ENCODE measurements at regions not wholly inside any gene's neighbourhood (a gene's known extent, or its start where the extent isn't known, plus 50 kb on each side); places are given as distances from the start of the nearest gene placed in this dataset.

DNA sequence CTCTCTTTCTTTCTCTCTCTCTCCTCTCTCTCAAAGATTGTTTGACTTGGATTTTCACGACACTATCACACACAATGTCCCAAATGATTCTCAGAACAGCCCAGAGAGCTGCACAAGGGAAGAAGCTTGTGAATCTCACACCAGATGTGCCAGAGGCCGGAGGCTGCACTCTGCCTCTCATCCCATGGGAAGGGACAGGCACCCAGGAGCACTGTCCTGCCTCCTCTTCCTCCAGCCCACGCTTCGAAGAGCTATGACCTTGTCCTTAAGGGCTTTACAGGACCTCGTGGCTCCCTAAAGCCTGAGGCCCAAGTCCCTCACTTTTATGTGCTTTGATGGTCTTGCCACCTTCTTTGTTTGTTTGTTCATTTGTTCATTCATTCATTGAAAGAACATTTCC lies 267.6 kb downstream of the FAM43A start:
- Mint-ChIP-seq H3K4me1 (no peaks in the 10 kb centered on the region), H3K36me3 (no peaks in the 10 kb centered on the region), H3K9me3 (peaks cover 11% of the 10 kb centered on the region)

DNA sequence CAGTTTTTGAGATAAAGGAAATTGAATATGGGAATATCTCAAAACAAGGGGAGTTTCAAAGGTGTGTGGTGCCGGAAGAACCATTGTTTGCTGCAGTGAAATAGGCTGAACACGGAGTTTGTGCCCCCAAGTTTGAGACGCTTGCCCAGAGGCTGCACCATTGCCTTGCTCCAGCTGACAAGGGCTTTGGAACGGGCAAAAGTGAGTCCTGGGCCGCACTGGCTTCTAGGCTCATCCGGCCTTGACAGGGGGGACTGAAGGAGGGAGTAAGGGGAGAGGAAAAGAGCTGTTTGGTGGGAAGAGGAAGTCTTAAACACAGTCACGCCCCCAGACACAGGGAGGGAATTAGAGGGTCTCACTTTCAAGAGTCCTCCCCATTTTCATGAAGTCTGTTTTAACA lies 269.9 kb downstream of the FAM43A start:
- H3K9me3 ChIP-seq (ENCODE audit: low read depth): no peaks in the 10 kb centered on the region
- no peaks in the 10 kb centered on the region for H3K36me3 Mint-ChIP-seq
- no peak overlapping the region for H3K4me3 Mint-ChIP-seq
- no peaks in the 10 kb centered on the region for H3K36me3 ChIP-seq
- peaks cover 3% of the 10 kb centered on the region for H3K4me1 Mint-ChIP-seq
- H3K27ac ChIP-seq: no peak overlapping the region
- H3K4me2 ChIP-seq: no peak overlapping the region
- peaks cover 4% of the 10 kb centered on the region for H3K27me3 Mint-ChIP-seq (ENCODE audit: insufficient read depth, low read depth)
- no peak for TF ChIP-seq EZH2phosphoT487 (IDR thresholded peaks at IDR 0.05)
- TF ChIP-seq EZH2 (IDR thresholded peaks at IDR 0.05): no peak
- TF ChIP-seq, protein P1, sequence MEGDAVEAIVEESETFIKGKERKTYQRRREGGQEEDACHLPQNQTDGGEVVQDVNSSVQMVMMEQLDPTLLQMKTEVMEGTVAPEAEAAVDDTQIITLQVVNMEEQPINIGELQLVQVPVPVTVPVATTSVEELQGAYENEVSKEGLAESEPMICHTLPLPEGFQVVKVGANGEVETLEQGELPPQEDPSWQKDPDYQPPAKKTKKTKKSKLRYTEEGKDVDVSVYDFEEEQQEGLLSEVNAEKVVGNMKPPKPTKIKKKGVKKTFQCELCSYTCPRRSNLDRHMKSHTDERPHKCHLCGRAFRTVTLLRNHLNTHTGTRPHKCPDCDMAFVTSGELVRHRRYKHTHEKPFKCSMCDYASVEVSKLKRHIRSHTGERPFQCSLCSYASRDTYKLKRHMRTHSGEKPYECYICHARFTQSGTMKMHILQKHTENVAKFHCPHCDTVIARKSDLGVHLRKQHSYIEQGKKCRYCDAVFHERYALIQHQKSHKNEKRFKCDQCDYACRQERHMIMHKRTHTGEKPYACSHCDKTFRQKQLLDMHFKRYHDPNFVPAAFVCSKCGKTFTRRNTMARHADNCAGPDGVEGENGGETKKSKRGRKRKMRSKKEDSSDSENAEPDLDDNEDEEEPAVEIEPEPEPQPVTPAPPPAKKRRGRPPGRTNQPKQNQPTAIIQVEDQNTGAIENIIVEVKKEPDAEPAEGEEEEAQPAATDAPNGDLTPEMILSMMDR (IDR thresholded peaks at IDR 0.05): no peak
- no peaks in the 10 kb centered on the region for H4K20me1 ChIP-seq (ENCODE audit: low read depth)
- no peak overlapping the region for H3K4me3 ChIP-seq
- no peak for DNase-seq (ENCODE audit: low spot score)
- no peak overlapping the region for H2AFZ ChIP-seq (replicated peaks)
- no peaks in the 10 kb centered on the region for H3K4me1 ChIP-seq
- no peaks in the 10 kb centered on the region for H3K27me3 ChIP-seq
- no peaks in the 10 kb centered on the region for H3K9me3 Mint-ChIP-seq
- H3K27ac Mint-ChIP-seq: peak overlapping the region; percentile 57
- no peaks in the 10 kb centered on the region for H3F3A ChIP-seq (ENCODE audit: low read depth)
- no peaks in the 10 kb centered on the region for H3K79me2 ChIP-seq (ENCODE audit: low read depth)
- no peak overlapping the region for H3K9ac ChIP-seq

More for the DNA sequence above, 267.6 kb downstream of the FAM43A start:
- Histone ChIP-seq H3K27ac (no peak overlapping the region), H3K79me2 (ENCODE audit: low read depth) (no peaks in the 10 kb centered on the region), H3K4me2 (no peak overlapping the region), H3K9me3 (ENCODE audit: low read depth) (no peaks in the 10 kb centered on the region), H3K4me1 (no peaks in the 10 kb centered on the region), H3K27me3 (no peaks in the 10 kb centered on the region), H3K36me3 (no peaks in the 10 kb centered on the region), H2AFZ (replicated peaks) (no peak overlapping the region), H3K4me3 (no peak overlapping the region), H3K9ac (no peak overlapping the region), H3F3A (ENCODE audit: low read depth) (no peaks in the 10 kb centered on the region), H4K20me1 (ENCODE audit: low read depth) (no peaks in the 10 kb centered on the region)
- Mint-ChIP-seq H3K27ac (no peak overlapping the region), H3K27me3 (ENCODE audit: insufficient read depth, low read depth) (peaks cover 2% of the 10 kb centered on the region), H3K4me3 (no peak overlapping the region)
- TF ChIP-seq EZH2phosphoT487 (IDR thresholded peaks at IDR 0.05) (no peak), EZH2 (IDR thresholded peaks at IDR 0.05) (no peak)
- TF ChIP-seq, protein P1 (IDR thresholded peaks at IDR 0.05): no peak
- DNase-seq (ENCODE audit: low spot score): no peak

DNA sequence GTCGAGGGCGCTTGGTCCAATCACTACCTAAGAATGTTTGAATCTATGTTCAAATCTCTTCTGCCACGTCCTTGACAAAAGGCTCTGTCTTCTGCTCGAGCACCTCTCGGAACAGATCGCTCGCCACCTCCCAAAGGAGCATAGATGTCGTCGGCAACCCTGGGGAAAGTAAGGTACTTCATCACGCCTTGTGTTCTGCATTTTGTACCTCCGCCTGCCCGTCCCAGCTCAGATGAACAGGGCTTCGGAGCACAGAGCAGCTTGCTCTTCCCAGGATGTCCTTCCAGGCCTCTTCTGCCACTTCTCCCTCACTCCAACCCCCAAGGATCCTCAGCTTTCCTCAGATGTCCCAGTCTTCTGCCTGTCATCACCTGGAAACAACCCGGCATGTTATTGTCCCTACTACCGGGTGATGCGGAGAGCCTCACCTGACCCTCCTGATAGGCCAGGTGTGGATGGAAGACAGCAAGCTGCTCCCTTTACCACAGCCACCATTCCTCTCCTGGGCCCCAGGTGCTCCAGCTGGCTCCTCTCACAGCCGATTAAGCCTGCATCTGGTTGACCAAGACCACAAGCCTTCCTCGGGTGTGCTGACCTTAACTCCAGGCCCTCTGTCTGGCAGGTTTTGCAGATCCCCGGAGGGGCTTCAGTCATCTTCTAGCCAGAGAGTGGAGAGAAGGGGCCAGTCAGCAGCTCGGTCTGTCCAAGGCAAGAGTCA lies 270.5 kb downstream of the FAM43A start:
- H3K9me3 ChIP-seq (ENCODE audit: low read depth): no peaks in the 10 kb centered on the region
- no peaks in the 10 kb centered on the region for H3K79me2 ChIP-seq (ENCODE audit: low read depth)
- H3K27ac ChIP-seq: no peak overlapping the region
- H3K4me2 ChIP-seq: no peak overlapping the region
- DNase-seq (ENCODE audit: low spot score): no peak
- H2AFZ ChIP-seq (replicated peaks): no peak overlapping the region
- H3K27me3 Mint-ChIP-seq (ENCODE audit: insufficient read depth, low read depth): peaks cover 4% of the 10 kb centered on the region
- H3K4me3 ChIP-seq: no peak overlapping the region
- no peaks in the 10 kb centered on the region for H3K36me3 Mint-ChIP-seq
- no peaks in the 10 kb centered on the region for H3K9me3 Mint-ChIP-seq
- no peaks in the 10 kb centered on the region for H3F3A ChIP-seq (ENCODE audit: low read depth)
- H3K27ac Mint-ChIP-seq: peak overlapping the region; percentile 57
- H3K36me3 ChIP-seq: no peaks in the 10 kb centered on the region
- no peaks in the 10 kb centered on the region for H4K20me1 ChIP-seq (ENCODE audit: low read depth)
- no peaks in the 10 kb centered on the region for H3K4me1 ChIP-seq
- no peak for TF ChIP-seq EZH2phosphoT487 (IDR thresholded peaks at IDR 0.05)
- no peak for TF ChIP-seq EZH2 (IDR thresholded peaks at IDR 0.05)
- TF ChIP-seq, protein P1 (IDR thresholded peaks at IDR 0.05): no peak
- peaks cover 3% of the 10 kb centered on the region for H3K4me1 Mint-ChIP-seq
- H3K27me3 ChIP-seq: no peaks in the 10 kb centered on the region
- no peak overlapping the region for H3K9ac ChIP-seq
- no peak overlapping the region for H3K4me3 Mint-ChIP-seq
